Epithelial cell of prostate (primary cell): ENCODE measurements at regions not wholly inside any gene's neighbourhood (a gene's known extent, or its start where the extent isn't known, plus 50 kb on each side); places are given as distances from the start of the nearest gene placed in this dataset.

ENCODE experiments used
- DNase-seq: peaks from one replicate; pipeline ENCODE4 v3.0.0-alpha.2; 2011; ENCODE audit warnings: low read depth, low spot score
- H3K27ac ChIP-seq: fragments of 450-650 bp; 2 replicates; pipeline ENCODE4 v1.5.1; 2017; ENCODE audit warnings: mild to moderate bottlenecking

DNA sequence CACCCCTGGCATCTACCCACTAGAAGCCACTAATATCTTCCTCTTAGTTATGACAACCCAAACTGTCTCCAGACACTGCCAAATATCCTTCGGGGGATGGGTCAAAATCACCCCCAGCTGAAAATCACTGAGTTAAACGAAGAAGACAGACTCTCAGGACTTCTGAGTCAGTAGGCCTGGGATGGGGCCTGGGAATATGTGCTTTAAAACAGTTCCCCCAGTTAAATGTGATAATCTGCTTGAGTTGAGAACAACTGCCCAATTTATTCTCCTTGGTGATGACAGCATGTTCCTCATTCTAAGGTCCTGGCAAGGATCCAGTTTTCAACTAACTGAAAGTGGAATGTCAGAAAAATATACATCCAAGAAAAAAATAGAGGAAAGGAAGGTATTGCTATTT, 52.4 kb downstream of the CBLL2 start:
- no peak overlapping the region for H3K27ac ChIP-seq
- DNase-seq, result no peak

DNA sequence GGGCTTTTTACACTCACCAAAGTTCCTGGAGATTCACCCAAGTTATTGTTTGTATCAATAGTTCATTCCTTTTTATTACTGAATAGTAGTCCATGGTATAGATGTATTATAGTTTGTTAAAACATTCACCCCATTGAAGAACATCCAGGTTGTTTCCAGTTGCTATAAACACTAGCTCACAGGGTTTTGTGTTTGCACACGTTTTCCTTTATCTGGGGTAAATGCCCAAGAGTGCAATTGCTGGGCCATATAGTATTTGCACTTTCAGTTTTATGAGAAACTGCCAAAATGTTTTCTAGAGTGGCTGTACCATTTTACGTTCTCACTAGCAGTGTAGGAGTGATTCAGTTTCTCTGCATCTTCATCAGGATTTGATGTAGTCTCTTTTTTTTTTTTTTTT, 57.1 kb downstream of the CBLL2 start:
- no peak for DNase-seq
- H3K27ac ChIP-seq, result no peak overlapping the region

GRCh38 chrX:22338740-22339139, 66.0 kb downstream of the CBLL2 start:
- no peak overlapping the region for H3K27ac ChIP-seq
- no peak for DNase-seq

GRCh38 chrX:22339459-22339858, 66.7 kb downstream of the CBLL2 start:
- H3K27ac ChIP-seq, result no peak overlapping the region
- DNase-seq, result no peak

- no peak overlapping the region for H3K27ac ChIP-seq
- no peak for DNase-seq
Observed at GRCh38 chrX:22340022-22340616, 67.4 kb downstream of the CBLL2 start.

GRCh38 chrX:22343192-22343591, 70.5 kb downstream of the CBLL2 start:
- H3K27ac ChIP-seq, result no peak overlapping the region
- no peak for DNase-seq

DNA sequence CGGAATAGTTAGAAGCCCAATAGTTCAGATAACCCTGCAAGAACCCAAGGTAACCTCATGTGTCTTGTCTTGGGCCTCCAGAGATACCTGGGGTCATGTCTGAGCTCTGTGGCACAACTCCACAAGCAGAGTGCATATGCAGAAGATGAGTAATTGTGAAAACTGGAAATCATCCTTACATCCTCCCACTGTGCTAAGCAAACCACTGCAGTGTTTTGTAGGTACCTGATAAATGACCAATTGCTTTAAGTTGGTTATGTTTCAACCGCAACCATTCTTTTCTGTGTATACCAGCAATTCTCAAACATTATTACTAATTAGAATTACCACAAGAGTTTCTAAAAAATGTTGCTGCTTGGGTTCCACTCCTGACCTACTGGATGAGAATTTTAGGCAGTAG, 73.2 kb downstream of the CBLL2 start:
- DNase-seq, result no peak
- no peak overlapping the region for H3K27ac ChIP-seq

DNA sequence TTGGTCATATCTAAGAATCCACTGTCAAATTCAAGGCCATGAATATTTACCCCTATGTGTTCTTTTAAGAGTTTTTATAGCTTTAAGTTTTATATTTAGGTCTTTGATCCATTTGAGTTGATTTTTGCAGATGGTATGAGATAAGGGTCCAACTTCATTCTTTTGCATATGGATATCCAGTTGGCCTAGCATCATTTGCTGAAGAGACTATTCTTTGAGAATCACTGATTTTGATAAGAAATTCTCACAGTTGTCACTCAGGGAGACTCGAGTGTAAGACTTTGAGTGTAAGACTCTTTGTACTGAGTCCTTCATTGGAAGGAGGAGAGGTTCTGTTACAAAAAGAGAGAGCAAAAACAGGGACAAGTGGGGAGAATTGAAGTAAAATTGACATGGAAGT, 74.8 kb downstream of the CBLL2 start:
- no peak for DNase-seq

GRCh38 chrX:22349116-22349515, 76.4 kb downstream of the CBLL2 start:
- H3K27ac ChIP-seq, result no peak overlapping the region
- DNase-seq, result peak; percentile 44

More for the DNA sequence above, 74.8 kb downstream of the CBLL2 start:
- H3K27ac ChIP-seq, result no peak overlapping the region

DNA sequence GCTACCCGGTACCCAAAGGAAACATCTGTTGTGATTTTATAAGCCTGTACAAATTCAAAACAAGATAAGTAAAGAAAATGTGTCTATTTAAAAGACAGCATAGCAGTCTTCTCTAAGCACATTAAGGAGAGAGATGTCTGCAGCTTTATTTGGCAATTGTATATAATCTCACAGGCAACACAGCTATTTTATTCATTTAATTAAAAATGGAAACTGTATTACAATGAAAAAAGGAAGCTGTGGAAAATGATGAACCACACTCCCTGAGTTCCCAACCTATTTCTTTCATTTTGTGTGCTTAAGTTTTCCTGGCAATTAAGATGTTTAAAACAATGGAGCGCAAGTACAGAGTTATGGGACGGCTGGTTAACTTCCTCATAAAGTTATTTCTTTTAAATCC, 78.4 kb downstream of the CBLL2 start:
- DNase-seq, result no peak
- H3K27ac ChIP-seq, result no peak overlapping the region

DNA sequence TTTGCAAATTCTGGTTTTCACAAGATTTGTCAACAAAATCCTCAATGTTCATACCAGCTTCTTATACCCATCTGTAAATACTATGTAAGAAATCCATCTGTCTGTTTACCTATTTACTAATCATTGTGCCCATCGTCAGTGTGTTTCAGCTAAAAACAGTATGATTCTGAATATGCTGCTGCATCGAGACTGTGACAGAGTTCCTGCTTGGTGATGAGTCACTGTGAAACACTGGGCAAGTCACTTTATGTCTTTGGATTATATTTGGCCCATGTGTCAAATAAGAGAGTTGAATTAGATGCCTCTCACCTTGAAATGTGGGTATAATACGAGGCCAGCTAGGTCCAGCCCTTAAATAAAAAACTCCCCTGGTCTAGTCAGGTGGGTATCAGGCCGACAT, 79.3 kb downstream of the CBLL2 start:
- no peak for DNase-seq
- H3K27ac ChIP-seq, result no peak overlapping the region

GRCh38 chrX:22357621-22358020, 84.9 kb downstream of the CBLL2 start:
- H3K27ac ChIP-seq, result no peak overlapping the region
- DNase-seq, result no peak

DNA sequence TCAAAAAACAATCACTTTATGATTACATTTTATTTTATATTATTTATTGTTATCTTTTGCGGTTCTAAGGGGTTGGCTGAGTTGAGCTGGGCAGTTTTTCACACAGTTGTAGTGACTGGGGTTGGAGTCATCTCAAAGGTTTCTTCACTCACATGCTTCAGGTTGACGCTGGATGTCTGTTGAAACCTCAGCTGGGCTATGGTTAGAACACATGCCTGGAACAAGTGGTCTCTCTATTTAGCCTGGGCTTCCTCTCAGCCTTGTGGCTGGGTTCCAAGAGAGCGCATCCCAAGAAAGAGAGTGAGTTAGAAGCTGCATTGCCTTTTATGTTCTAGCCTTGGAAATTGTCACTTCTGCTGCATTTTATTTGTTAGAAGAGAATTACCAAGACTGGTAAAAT, 87.4 kb downstream of the CBLL2 start:
- H3K27ac ChIP-seq, result no peak overlapping the region
- DNase-seq, result no peak

DNA sequence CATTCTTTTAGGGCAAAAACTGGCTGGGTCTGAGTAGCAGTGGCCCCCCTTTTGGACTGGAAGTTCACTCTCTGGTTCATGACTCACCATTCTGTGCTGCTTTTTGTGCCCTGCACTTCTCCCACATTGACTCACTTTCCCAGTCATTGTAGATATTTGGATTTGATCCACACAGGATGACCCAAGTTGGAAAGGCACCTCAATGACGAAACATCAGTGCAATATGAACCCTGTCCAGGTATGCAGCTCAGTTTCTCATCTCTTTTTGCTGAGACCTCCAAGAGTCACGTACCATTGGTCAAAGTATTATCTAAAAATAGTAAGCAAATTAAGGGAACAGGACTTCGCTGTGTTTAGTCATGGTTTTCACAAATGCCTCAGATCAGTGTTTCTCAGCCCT, 92.7 kb downstream of the CBLL2 start:
- peak; percentile 85 for DNase-seq
- peak overlapping the region; percentile 92 for H3K27ac ChIP-seq

DNA sequence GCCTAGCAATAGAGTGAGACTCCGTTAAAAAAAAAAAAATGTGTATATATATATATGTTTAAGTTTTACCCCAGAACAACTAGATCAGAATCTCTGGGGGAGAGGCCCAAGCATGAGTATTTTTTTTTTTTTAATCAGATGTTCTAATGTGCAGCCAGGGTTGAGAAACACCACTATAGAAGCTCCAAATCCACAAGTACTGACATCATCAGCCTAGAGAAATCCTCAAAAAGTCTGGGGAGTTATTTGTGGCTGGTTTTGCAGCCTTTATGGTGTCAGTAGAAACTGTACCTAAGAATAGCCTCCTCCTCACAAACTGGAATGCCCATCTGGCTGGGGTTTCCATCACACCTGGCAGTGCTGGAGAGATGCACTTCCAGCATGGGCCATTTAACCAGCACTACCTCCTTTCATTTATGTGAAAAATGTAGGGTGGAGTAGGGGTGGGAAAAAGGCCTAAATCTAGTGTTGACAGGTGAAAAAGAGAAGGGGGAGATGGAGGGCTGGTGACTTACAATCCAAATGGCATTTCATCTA, 93.5 kb downstream of the CBLL2 start:
- peak overlapping the region; percentile 92 for H3K27ac ChIP-seq
- DNase-seq, result no peak

- peak overlapping the region; percentile 92 for H3K27ac ChIP-seq
- DNase-seq, result no peak
Observed at GRCh38 chrX:22366906-22367305, 94.2 kb downstream of the CBLL2 start.

DNA sequence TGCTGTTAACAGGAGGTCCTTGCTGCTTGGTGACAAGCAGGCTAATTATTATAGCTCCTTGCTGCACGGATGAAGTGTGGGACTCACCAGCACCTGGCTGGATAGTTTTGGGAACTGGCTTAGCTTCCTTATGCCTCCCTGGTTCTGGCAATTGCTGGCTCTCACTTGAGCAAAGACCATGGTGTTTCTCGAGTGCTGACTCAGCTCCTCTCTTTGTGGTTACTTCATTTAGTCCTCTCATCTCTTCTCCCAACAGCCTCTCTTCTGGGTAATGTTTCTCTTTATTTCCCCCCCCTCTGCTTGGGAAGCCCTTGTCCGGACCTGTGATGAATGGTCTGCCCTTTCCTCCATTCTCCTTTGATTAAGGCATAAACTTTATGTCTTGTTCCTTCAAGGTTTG, 100.4 kb downstream of the CBLL2 start:
- no peak for DNase-seq
- peak overlapping the region; percentile 63 for H3K27ac ChIP-seq

DNA sequence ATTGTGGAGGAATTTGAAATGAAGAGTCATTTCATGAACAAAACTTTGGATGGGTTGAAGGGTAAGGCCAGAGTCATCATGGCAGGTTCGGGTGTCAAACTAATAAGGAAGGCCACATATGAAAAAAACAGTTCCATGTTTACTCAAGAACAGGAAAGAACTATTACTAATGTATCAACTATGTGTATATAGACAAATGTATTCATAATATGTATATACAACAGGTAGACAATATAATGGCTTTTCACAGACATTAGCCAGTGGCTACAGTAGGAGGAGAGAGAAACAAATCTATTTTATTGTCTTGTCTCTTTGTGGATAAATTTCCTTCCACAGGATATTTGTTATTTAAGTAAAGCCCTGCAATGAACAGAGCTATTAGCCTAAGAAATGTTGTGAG, 101.1 kb downstream of the CBLL2 start:
- H3K27ac ChIP-seq, result peak overlapping the region; percentile 63
- DNase-seq, result no peak

DNA sequence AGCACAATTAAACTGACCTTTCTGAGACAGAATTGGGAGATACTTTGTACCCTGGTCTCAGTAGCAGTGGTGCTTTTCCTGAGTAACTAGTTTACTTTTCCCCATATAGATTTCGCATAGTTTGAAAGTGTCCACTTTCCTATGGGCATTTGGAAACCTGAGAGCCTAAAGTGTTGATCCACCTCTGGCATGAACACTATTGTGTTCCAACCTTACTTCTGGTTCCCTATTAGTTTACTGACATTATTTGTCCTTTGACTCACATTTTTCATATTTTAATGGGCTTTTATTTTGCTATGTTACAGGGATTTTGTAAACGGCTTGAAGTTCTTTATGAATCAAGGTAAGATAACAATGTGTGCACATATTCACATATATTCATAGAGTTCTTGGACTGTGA, 103.7 kb downstream of the CBLL2 start:
- H3K27ac ChIP-seq, result no peak overlapping the region
- DNase-seq, result no peak

- H3K27ac ChIP-seq, result no peak overlapping the region
- DNase-seq, result no peak
Observed at GRCh38 chrX:22378296-22378695, 105.6 kb downstream of the CBLL2 start.

- no peak overlapping the region for H3K27ac ChIP-seq
- no peak for DNase-seq
Observed at GRCh38 chrX:22383988-22384387, 111.3 kb downstream of the CBLL2 start.

DNA sequence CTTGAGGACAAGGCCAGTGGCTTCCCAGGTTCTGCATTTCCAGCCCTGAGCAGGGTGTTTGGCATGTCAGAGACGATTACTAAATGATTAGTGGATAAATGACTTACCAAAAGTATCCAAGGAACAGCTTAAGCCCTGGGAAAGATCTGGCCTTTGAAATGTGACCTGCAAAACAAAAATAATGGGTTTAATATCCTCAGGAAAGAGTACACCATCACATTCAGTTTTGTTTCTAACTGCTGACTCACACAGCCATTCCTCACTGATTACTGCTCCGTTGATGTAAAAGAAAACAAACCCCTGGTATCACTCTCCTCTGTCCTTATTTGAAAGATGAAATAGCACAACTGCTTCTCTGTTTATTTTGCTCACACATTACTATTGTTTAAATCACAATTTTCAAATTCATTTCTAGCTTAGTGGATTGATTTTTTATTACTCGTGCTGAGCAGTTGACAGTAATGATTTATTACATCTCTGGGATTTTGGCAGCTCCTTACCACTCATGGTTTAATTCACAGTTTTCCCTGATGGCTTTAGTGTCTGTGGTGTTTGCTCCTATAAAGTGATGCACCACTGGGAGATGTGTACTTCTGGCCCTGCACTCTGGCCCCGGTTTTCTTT, 117.0 kb downstream of the CBLL2 start:
- peak; percentile 27 for DNase-seq
- peak overlapping the region; percentile 75 for H3K27ac ChIP-seq
